Duodenal mucosa (tissue), 2 donors: ENCODE measurements at regions not wholly inside any gene's neighbourhood (a gene's known extent, or its start where the extent isn't known, plus 50 kb on each side); places are given as distances from the start of the nearest gene placed in this dataset.

Experiments used
- H3K27ac ChIP-seq: one replicate; pipeline ENCODE4 v1.7.0; 2013; ENCODE audit warnings: low read depth, low read length
- H3K27me3 ChIP-seq, 2 donors: one replicate each; pipeline ENCODE4 v1.7.0; 2013; ENCODE audit warnings: low read length in 2 of 2, control low read depth in 1 of 2; ENCODE audit not compliant: insufficient read depth in 2 of 2, control insufficient read depth in 1 of 2
- H3K36me3 ChIP-seq, 2 donors: one replicate each; pipeline ENCODE4 v1.7.0; 2013; ENCODE audit warnings: low read length in 2 of 2, control low read depth in 1 of 2; ENCODE audit not compliant: insufficient read depth in 2 of 2, control insufficient read depth in 1 of 2
- H3K4me1 ChIP-seq, 2 donors: one replicate each; pipeline ENCODE4 v1.7.0; 2013; ENCODE audit warnings: low read length in 2 of 2, control low read depth in 1 of 2; ENCODE audit not compliant: insufficient read depth in 2 of 2, control insufficient read depth in 1 of 2
- H3K4me3 ChIP-seq, 2 donors: one replicate each; pipeline ENCODE4 v1.7.0; 2013; ENCODE audit warnings: low read length in 2 of 2, low read depth in 1 of 2
- H3K9ac ChIP-seq, 2 donors: one replicate each; pipeline ENCODE4 v1.7.0; 2013; ENCODE audit warnings: low read length in 2 of 2, low read depth in 1 of 2
- H3K9me3 ChIP-seq, 2 donors: one replicate each; pipeline ENCODE4 v1.7.0; 2013; ENCODE audit warnings: low read length in 2 of 2, control low read depth in 1 of 2; ENCODE audit not compliant: control insufficient read depth in 1 of 2

DNA sequence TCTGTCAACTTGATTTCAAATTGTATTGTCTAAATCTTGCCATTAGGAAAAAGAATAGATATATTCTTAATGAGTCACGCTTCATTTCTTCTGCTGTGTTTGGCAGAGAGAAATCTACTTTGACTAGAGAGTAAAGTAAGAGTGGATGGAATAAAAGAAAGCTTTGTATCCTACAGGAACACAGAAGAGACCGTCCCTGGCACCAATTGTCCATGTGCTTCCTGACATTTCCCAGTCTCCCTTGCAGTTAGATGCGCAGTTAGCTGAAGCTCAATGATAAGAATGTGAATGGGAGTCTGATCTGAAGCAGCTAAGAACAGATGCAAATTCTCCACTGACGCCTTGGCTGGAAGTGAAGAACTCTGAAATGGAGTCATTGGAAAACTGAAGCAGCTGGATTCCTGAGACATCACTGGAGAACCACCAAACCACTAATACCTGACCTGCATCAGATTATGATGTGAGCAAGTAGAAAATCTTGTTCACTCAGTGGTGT, 528.2 kb upstream of the MARCKS start:
- Histone ChIP-seq H3K9me3 (no peaks in the 10 kb centered on the region), H3K4me1 (no peaks in the 10 kb centered on the region), H3K36me3 (no peaks in the 10 kb centered on the region), H3K27me3 (no peaks in the 10 kb centered on the region), H3K4me3 (no peak overlapping the region), H3K27ac (no peak overlapping the region), H3K9ac (no peak overlapping the region)

DNA sequence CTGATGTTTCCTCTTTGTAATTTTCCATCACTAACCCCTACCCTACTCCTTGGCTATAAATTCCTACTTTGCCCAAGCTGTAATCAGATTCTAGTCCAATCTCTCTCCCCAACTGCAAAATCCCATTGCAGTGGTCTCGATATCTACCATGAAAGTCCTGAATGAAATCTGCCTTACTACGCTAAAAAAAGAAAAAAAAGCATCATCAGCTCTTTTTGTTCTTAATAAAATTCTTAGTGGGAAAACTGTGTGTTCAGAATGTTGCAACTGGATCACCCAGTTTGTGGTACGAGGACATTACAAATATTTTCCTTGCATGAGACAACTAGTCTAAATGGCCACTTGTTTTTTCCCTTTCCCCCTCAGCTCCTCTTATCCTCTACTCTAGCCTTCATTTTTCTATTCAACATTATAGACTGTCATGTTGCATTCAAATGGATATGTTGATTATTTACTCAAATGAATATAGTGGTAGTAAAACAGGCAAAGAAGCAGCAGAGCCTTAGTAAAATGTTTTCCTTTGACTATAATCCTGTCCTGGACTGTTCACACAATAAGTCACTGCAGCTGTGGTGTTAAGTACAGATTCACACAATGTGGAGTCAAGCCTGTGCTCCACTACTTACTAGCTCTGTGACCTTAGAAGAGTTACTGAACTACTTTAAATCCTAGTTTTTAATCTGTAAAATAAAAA, 527.1 kb upstream of the MARCKS start:
- H3K27ac ChIP-seq = no peak overlapping the region
- no peak overlapping the region for H3K4me3 ChIP-seq
- H3K36me3 ChIP-seq = no peaks in the 10 kb centered on the region
- no peaks in the 10 kb centered on the region for H3K4me1 ChIP-seq
- H3K27me3 ChIP-seq = no peaks in the 10 kb centered on the region
- H3K9me3 ChIP-seq = no peaks in the 10 kb centered on the region
- H3K9ac ChIP-seq = no peak overlapping the region

GRCh38 chr6:113330636-113330946, 526.6 kb upstream of the MARCKS start:
- H3K4me1 ChIP-seq = no peaks in the 10 kb centered on the region
- H3K9me3 ChIP-seq = no peaks in the 10 kb centered on the region
- H3K27me3 ChIP-seq = no peaks in the 10 kb centered on the region
- H3K9ac ChIP-seq = no peak overlapping the region
- H3K27ac ChIP-seq = no peak overlapping the region
- H3K36me3 ChIP-seq = no peaks in the 10 kb centered on the region
- H3K4me3 ChIP-seq = no peak overlapping the region

GRCh38 chr6:113331021-113331420, 526.1 kb upstream of the MARCKS start:
- H3K27me3 ChIP-seq = no peaks in the 10 kb centered on the region
- no peak overlapping the region for H3K4me3 ChIP-seq
- H3K4me1 ChIP-seq = no peaks in the 10 kb centered on the region
- H3K9ac ChIP-seq = no peak overlapping the region
- H3K27ac ChIP-seq = no peak overlapping the region
- H3K36me3 ChIP-seq = no peaks in the 10 kb centered on the region
- no peaks in the 10 kb centered on the region for H3K9me3 ChIP-seq

- Histone ChIP-seq H3K4me1 (no peaks in the 10 kb centered on the region), H3K27me3 (no peaks in the 10 kb centered on the region), H3K4me3 (no peak overlapping the region), H3K36me3 (no peaks in the 10 kb centered on the region), H3K9ac (no peak overlapping the region), H3K9me3 (no peaks in the 10 kb centered on the region), H3K27ac (no peak overlapping the region)
These were observed 518.5 kb upstream of the MARCKS start for GRCh38 chr6:113338644-113339043.

DNA sequence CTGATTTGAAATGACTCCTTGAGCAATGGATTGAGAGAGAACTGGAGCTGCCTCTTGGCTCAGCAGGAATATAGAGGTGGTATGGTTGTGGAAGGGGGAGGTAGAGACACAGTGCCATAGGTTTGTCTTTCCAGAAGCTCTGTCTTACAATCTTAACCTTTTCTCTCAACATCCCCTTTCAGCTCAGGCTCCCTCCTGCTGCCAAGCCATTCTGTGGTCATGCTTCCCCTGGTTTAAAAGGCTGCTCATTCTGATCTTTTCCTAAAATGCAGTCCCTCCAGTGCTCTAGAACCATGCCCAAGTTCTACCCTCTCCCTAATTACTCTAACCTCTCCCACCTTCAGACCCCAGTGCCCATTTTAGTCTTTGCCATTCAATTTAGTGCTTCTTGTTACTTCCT, 517.9 kb upstream of the MARCKS start:
- Histone ChIP-seq H3K27ac (no peak overlapping the region), H3K36me3 (no peaks in the 10 kb centered on the region), H3K4me3 (no peak overlapping the region), H3K27me3 (no peaks in the 10 kb centered on the region), H3K9me3 (no peaks in the 10 kb centered on the region), H3K9ac (no peak overlapping the region), H3K4me1 (no peaks in the 10 kb centered on the region)

DNA sequence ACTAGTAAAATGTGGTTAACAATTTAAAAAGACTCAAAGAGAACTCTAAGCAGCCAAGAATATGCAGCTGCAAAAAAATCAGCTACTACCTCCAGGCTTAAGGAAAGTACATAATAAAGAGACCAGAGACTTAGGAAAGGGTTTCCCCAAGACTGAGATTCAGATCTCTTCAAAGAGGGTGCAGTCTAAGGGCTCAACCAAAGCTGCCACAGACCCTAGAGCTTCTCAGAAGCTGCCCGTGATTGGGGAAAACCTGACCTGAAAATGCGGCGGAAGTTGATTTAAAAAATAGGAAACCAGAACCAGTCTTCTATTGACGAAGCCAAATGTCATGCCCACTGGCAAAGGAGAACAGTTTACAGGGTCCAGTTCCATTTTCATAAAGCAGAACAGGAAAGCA, 516.8 kb upstream of the MARCKS start:
- H3K27ac ChIP-seq = no peak overlapping the region
- no peaks in the 10 kb centered on the region for H3K27me3 ChIP-seq
- H3K9ac ChIP-seq = no peak overlapping the region
- H3K4me1 ChIP-seq = no peaks in the 10 kb centered on the region
- no peaks in the 10 kb centered on the region for H3K36me3 ChIP-seq
- H3K4me3 ChIP-seq = no peak overlapping the region
- H3K9me3 ChIP-seq = no peaks in the 10 kb centered on the region

GRCh38 chr6:113343940-113344339, 513.2 kb upstream of the MARCKS start:
- Histone ChIP-seq H3K4me1 (no peaks in the 10 kb centered on the region), H3K27me3 (no peaks in the 10 kb centered on the region), H3K4me3 (no peak overlapping the region), H3K27ac (no peak overlapping the region), H3K9ac (no peak overlapping the region), H3K36me3 (no peaks in the 10 kb centered on the region), H3K9me3 (no peaks in the 10 kb centered on the region)

- Histone ChIP-seq H3K9me3 (no peaks in the 10 kb centered on the region), H3K27ac (no peak overlapping the region), H3K4me3 (no peak overlapping the region)
These were observed 512.2 kb upstream of the MARCKS start for GRCh38 chr6:113344969-113345368.

DNA sequence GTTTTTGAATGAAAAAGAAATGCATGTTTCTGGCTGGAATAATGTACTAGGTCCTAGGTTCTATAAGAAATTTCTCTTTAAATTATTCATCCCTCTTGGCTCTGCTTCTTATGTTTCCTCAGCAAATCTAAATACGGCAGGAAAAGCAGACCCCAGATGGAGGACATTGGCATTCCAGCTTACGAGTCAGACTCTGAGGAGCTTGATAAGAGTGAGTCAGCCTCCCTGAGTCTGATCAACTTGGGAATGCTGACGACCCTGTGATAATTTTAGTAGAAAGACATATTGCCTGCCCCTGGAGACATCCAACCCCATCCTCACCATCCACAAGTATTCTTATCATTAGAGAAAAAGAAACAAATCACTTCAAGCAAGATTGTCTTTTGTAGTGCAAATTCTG, 509.7 kb upstream of the MARCKS start:
- no peaks in the 10 kb centered on the region for H3K36me3 ChIP-seq
- peaks cover under 1 to 14% of the 10 kb centered on the region in 2 donors for H3K4me1 ChIP-seq
- no peak overlapping the region for H3K9ac ChIP-seq
- H3K4me3 ChIP-seq = no peak overlapping the region
- no peak overlapping the region for H3K27ac ChIP-seq
- no peaks in the 10 kb centered on the region for H3K9me3 ChIP-seq
- no peaks in the 10 kb centered on the region for H3K27me3 ChIP-seq

More at GRCh38 chr6:113344969-113345368, 512.2 kb upstream of the MARCKS start:
- no peaks in the 10 kb centered on the region for H3K4me1 ChIP-seq
- H3K9ac ChIP-seq = no peak overlapping the region
- no peaks in the 10 kb centered on the region for H3K27me3 ChIP-seq
- no peaks in the 10 kb centered on the region for H3K36me3 ChIP-seq

GRCh38 chr6:113350461-113350860, 506.7 kb upstream of the MARCKS start:
- Histone ChIP-seq H3K4me3 (no peak overlapping the region), H3K4me1 (peaks cover 7 to 20% of the 10 kb centered on the region in 2 donors), H3K27ac (no peak overlapping the region)

More at GRCh38 chr6:113350461-113350860, 506.7 kb upstream of the MARCKS start:
- no peaks in the 10 kb centered on the region for H3K9me3 ChIP-seq
- no peak overlapping the region for H3K9ac ChIP-seq
- no peaks in the 10 kb centered on the region for H3K36me3 ChIP-seq
- H3K27me3 ChIP-seq = no peaks in the 10 kb centered on the region
